GM18867 (cell line): ENCODE measurements at regions not wholly inside any gene's neighbourhood (a gene's known extent, or its start where the extent isn't known, plus 50 kb on each side); places are given as distances from the start of the nearest gene placed in this dataset.
"Not testable (repeated sequence)": the region's sequence is repeated elsewhere in the genome, so short reads cannot be mapped to it uniquely, and the experiment has no call there.

Source experiments
- ATAC-seq: cut with Tn5 transposase; IDR thresholded peaks from one replicate; pipeline ENCODE4 v1.9.1; 2021; ENCODE audit warnings: mild to moderate bottlenecking, moderate library complexity; ENCODE audit not compliant: unreplicated experiment

GRCh38 chr18:55706898-55707297, 118.9 kb upstream of the TCF4 start:
- no peak for ATAC-seq

- no peak for ATAC-seq
Measured at GRCh38 chr18:55699233-55699765, 111.3 kb upstream of the TCF4 start.

- ATAC-seq = no peak
Measured at GRCh38 chr18:55696811-55697210, 108.8 kb upstream of the TCF4 start.

GRCh38 chr18:55695091-55695490, 107.1 kb upstream of the TCF4 start:
- ATAC-seq = no peak

GRCh38 chr18:55694291-55694690, 106.3 kb upstream of the TCF4 start:
- no peak for ATAC-seq

- no peak for ATAC-seq
Measured at GRCh38 chr18:55688030-55688429, 100.0 kb upstream of the TCF4 start.

- ATAC-seq = no peak
Measured at GRCh38 chr18:55687106-55687505, 99.1 kb upstream of the TCF4 start.

GRCh38 chr18:55685638-55686037, 97.6 kb upstream of the TCF4 start:
- ATAC-seq = no peak

GRCh38 chr18:55672574-55673361, 84.8 kb upstream of the TCF4 start:
- no peak for ATAC-seq

GRCh38 chr18:55665506-55665905, 77.5 kb upstream of the TCF4 start:
- no peak for ATAC-seq

- not testable (repeated sequence) for ATAC-seq
Measured at GRCh38 chr18:55664758-55665400, 76.9 kb upstream of the TCF4 start.

- no peak for ATAC-seq
Measured at GRCh38 chr18:55663891-55664290, 75.9 kb upstream of the TCF4 start.

GRCh38 chr18:55658598-55658997, 70.6 kb upstream of the TCF4 start:
- no peak for ATAC-seq

GRCh38 chr18:55657572-55658331, 69.8 kb upstream of the TCF4 start:
- no peak for ATAC-seq

GRCh38 chr18:55654986-55655385, 67.0 kb upstream of the TCF4 start:
- no peak for ATAC-seq

GRCh38 chr18:55651236-55651635, 63.2 kb upstream of the TCF4 start:
- no peak for ATAC-seq

GRCh38 chr18:55650363-55650870, 62.4 kb upstream of the TCF4 start:
- ATAC-seq = no peak

GRCh38 chr18:55647331-55647730, 59.3 kb upstream of the TCF4 start:
- no peak for ATAC-seq

GRCh38 chr18:55642191-55642590, 54.2 kb upstream of the TCF4 start:
- ATAC-seq = no peak

GRCh38 chr18:55641486-55641885, 53.5 kb upstream of the TCF4 start:
- no peak for ATAC-seq
